ENCODE measurements at regions not wholly inside any gene's neighbourhood (a gene's known extent, or its start where the extent isn't known, plus 50 kb on each side); places are given as distances from the start of the nearest gene placed in this dataset.

DNA sequence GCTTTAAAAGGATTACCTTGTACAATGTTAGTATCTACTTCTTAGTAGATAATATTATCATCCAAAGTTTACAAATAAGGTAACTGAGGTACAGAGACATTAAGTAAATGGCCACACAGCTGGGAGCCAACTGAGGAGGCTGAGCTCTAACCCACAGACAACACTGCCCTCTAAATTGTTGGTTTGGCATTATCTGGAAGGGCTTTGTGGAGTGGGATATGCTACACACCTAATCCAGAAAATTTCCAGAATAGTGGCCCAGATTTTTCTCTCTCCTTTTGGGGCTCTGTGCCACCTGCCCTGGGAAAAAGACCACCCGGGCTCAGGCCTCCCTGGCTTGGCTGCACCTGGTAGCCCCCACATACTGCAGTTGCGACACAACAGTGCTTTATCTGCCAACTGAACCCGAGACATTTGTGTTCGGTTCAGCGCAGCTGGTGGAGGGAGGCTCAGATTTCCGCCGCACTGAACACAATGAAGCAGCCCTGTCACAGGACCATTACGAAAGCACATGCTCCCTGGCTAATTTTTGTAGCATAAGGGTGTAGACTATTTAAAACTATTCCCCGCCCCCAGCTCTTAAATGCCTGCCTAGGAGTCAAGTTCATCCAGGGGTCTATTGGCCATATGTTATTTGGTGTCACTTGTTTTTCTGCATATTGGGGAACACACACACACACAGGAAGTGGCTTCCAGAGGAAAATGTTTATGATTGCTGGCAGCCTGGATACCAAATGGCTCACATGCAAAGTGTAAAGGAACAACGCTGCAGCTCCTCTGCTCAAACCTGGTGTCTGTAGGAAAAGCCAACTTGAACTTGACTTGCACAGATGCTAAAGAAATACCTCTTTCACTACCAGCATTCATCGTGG lies 92.3 kb upstream of the ESRRG start:
- no peak for TF ChIP-seq EZH2phosphoT487 (IDR thresholded peaks at IDR 0.05; ENCODE audit: borderline replicate concordance, low read length)
- no peak for TF ChIP-seq CTCF (IDR thresholded peaks at IDR 0.05; ENCODE audit: low read depth, low read length, poor library complexity, severe bottlenecking)
- Histone ChIP-seq H3K79me2 (ENCODE audit: control insufficient read depth, low read length) (no peaks in the 10 kb centered on the region), H3K9me3 (ENCODE audit: control insufficient read depth, insufficient read depth, low read length) (no peaks in the 10 kb centered on the region), H3K4me2 (ENCODE audit: low read length) (no peak overlapping the region), H3K36me3 (ENCODE audit: control insufficient read depth, low read length) (no peaks in the 10 kb centered on the region), H3F3A (ENCODE audit: control insufficient read depth, insufficient read depth) (no peaks in the 10 kb centered on the region), H3K27ac (ENCODE audit: low read depth, low read length) (no peak overlapping the region), H3K27me3 (ENCODE audit: control insufficient read depth, low read length) (no peaks in the 10 kb centered on the region), H3K4me3 (ENCODE audit: low read length) (no peak overlapping the region), H4K20me1 (ENCODE audit: control insufficient read depth, insufficient read depth, low read depth, low read length) (no peaks in the 10 kb centered on the region), H3K4me1 (ENCODE audit: control insufficient read depth, low read length) (no peaks in the 10 kb centered on the region), H3K9me2 (replicated peaks; ENCODE audit: control insufficient read depth, low read length) (no peaks in the 10 kb centered on the region)

- Histone ChIP-seq H3K9me3 (ENCODE audit: control insufficient read depth, insufficient read depth, low read length) (no peaks in the 10 kb centered on the region), H3K4me2 (ENCODE audit: low read length) (no peak overlapping the region), H3K79me2 (ENCODE audit: control insufficient read depth, low read length) (no peaks in the 10 kb centered on the region), H4K20me1 (ENCODE audit: control insufficient read depth, insufficient read depth, low read depth, low read length) (no peaks in the 10 kb centered on the region), H3F3A (ENCODE audit: control insufficient read depth, insufficient read depth) (no peaks in the 10 kb centered on the region), H3K4me3 (ENCODE audit: low read length) (no peak overlapping the region), H3K36me3 (ENCODE audit: control insufficient read depth, low read length) (no peaks in the 10 kb centered on the region), H3K4me1 (ENCODE audit: control insufficient read depth, low read length) (no peaks in the 10 kb centered on the region), H3K27me3 (ENCODE audit: control insufficient read depth, low read length) (no peaks in the 10 kb centered on the region), H3K9me2 (replicated peaks; ENCODE audit: control insufficient read depth, low read length) (no peaks in the 10 kb centered on the region), H3K27ac (ENCODE audit: low read depth, low read length) (no peak overlapping the region)
- no peak for TF ChIP-seq CTCF (IDR thresholded peaks at IDR 0.05; ENCODE audit: low read depth, low read length, poor library complexity, severe bottlenecking)
- TF ChIP-seq EZH2phosphoT487 (IDR thresholded peaks at IDR 0.05; ENCODE audit: borderline replicate concordance, low read length): no peak
Observed at GRCh38 chr1:216814576-216815259, 91.5 kb upstream of the ESRRG start.

DNA sequence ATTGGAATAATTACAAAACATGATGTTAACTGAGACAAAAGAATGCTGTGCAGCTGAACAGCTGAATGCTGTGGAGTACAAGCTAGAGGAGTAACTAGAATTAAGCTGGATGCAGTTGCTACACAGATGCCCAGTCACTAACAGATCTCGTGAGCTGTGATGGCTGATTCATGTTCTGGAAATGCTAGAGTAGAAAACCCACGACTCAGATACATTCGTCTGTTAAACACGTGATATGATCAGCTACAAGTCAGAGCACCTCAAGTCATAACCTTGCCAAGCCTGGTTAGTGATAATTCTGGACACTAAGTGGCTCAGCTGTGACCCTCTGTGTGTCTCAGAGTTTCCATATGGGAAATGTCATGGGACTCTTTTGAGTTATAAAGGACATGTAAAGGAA lies 89.7 kb upstream of the ESRRG start:
- Histone ChIP-seq H3K9me3 (ENCODE audit: control insufficient read depth, insufficient read depth, low read length) (no peaks in the 10 kb centered on the region), H3K9me2 (replicated peaks; ENCODE audit: control insufficient read depth, low read length) (no peaks in the 10 kb centered on the region), H3K27me3 (ENCODE audit: control insufficient read depth, low read length) (no peaks in the 10 kb centered on the region), H3K4me3 (ENCODE audit: low read length) (no peak overlapping the region), H3K4me1 (ENCODE audit: control insufficient read depth, low read length) (no peaks in the 10 kb centered on the region), H3K4me2 (ENCODE audit: low read length) (no peak overlapping the region), H3K79me2 (ENCODE audit: control insufficient read depth, low read length) (no peaks in the 10 kb centered on the region), H3K27ac (ENCODE audit: low read depth, low read length) (no peak overlapping the region), H3F3A (ENCODE audit: control insufficient read depth, insufficient read depth) (no peaks in the 10 kb centered on the region), H4K20me1 (ENCODE audit: control insufficient read depth, insufficient read depth, low read depth, low read length) (no peaks in the 10 kb centered on the region), H3K36me3 (ENCODE audit: control insufficient read depth, low read length) (no peaks in the 10 kb centered on the region)
- TF ChIP-seq CTCF (IDR thresholded peaks at IDR 0.05; ENCODE audit: low read depth, low read length, poor library complexity, severe bottlenecking): no peak
- no peak for TF ChIP-seq EZH2phosphoT487 (IDR thresholded peaks at IDR 0.05; ENCODE audit: borderline replicate concordance, low read length)

Data from DOHH2 (cell line).